HCT116 (cell line): ENCODE measurements at regions not wholly inside any gene's neighbourhood (a gene's known extent, or its start where the extent isn't known, plus 50 kb on each side); places are given as distances from the start of the nearest gene placed in this dataset.

Source experiments
- ATAC-seq: fragments of 200-7000 bp; cut with Tn5 transposase; 2 replicates; pipeline ENCODE4 v1.9.1; 2020; ENCODE audit warnings: mild to moderate bottlenecking, moderate library complexity
- BruUV-seq: library from RNA; stranded (reverse); fragments of 400-500 nt; replicated peaks from 2 replicates; lab custom pipeline; 2021; lab: Mats Ljungman, UMichigan
- CTCF ChIA-PET: fragments of 300-600 bp; sonication (Branson Sonifier 250); formaldehyde crosslinking; loops from one replicate; lab custom pipeline; 2021; ENCODE audit warnings: antibody characterized with exemption; lab: Charles Lee
- POLR2A ChIA-PET: fragments of 300-600, 350-600 bp; sonication (Branson Sonifier 250); formaldehyde crosslinking; loops from one replicate; lab custom pipeline; 2021; ENCODE audit warnings: antibody characterized with exemption; lab: Charles Lee
- RAD21 ChIA-PET, 2 experiments: fragments of 300-600 bp; sonication (Branson Sonifier 250); formaldehyde crosslinking; loops; one replicate each; lab custom pipeline; 2023; ENCODE audit warnings: low total read pairs in 2 of 2; ENCODE audit not compliant: uncharacterized antibody in 2 of 2, unreplicated experiment in 2 of 2, low non-redundant PET in 1 of 2; lab: Charles Lee
- DNase-seq: peaks from one replicate; pipeline ENCODE4 v3.0.0-alpha.2; 2010; ENCODE audit warnings: low read depth, low spot score
- H2AFZ ChIP-seq: fragments of 200-600 bp; shearing (Covaris generic), sonication (generic); 2 replicates; pipeline ENCODE4 v1.6.1; 2017; ENCODE audit warnings: low read depth, mixed run types, mixed read lengths, antibody characterized with exemption, low read length; ENCODE audit not compliant: poor library complexity, severe bottlenecking
- H3K27ac ChIP-seq: 2 replicates; pipeline ENCODE4 v1.5.1; 2012; ENCODE audit warnings: low read depth, low read length
- H3K27me3 ChIP-seq: fragments of 200-600 bp; sonication (generic); 2 replicates; pipeline ENCODE4 v1.6.1; 2016; ENCODE audit warnings: mixed run types, low read length, mixed read lengths; ENCODE audit not compliant: insufficient read depth
- H3K36me3 ChIP-seq, 2 experiments: fragments of 200-500 bp in 1 of 2; fragments of 200-600 bp in 1 of 2; sonication (Bioruptor generic) in 1 of 2; sonication (generic) in 1 of 2; 2 replicates each; pipeline versions ENCODE4 v1.5.1 to v1.6.1; 2014 to 2016; ENCODE audit warnings: low read length in 2 of 2, inconsistent platforms in 1 of 2, mixed read lengths in 1 of 2, mixed run types in 1 of 2; ENCODE audit not compliant: insufficient read depth in 2 of 2, control insufficient read depth in 1 of 2
- H3K4me1 ChIP-seq, 2 experiments: fragments of 200-600 bp in 1 of 2; sonication (generic) in 1 of 2; 2 replicates each; pipeline versions ENCODE4 v1.5.1 to v1.6.1; 2012 to 2017; ENCODE audit warnings: low read length in 2 of 2, inconsistent platforms in 1 of 2, mild to moderate bottlenecking in 1 of 2, mixed read lengths in 1 of 2, mixed run types in 1 of 2, moderate library complexity in 1 of 2; ENCODE audit not compliant: insufficient read depth in 2 of 2, control insufficient read depth in 1 of 2
- H3K4me2 ChIP-seq: fragments of 200-600 bp; sonication (generic); 2 replicates; pipeline ENCODE4 v1.6.1; 2017; ENCODE audit warnings: mixed run types, low read length, mixed read lengths
- H3K4me3 ChIP-seq, 2 experiments: fragments of 200-600 bp in 1 of 2; sonication (generic) in 1 of 2; replicated peaks in 1 of 2; 2 replicates each; pipeline ENCODE4 v1.5.1; 2011 to 2016; ENCODE audit warnings: low read length in 2 of 2, control low read depth in 1 of 2, low read depth in 1 of 2, mild to moderate bottlenecking in 1 of 2, mixed read lengths in 1 of 2, mixed run types in 1 of 2
- H3K79me2 ChIP-seq: fragments of 200-600 bp; sonication (generic); 2 replicates; pipeline ENCODE4 v1.6.1; 2017; ENCODE audit warnings: mild to moderate bottlenecking, mixed run types, low read length, moderate library complexity, mixed read lengths; ENCODE audit not compliant: insufficient read depth
- H3K9ac ChIP-seq: fragments of 200-600 bp; sonication (generic); 2 replicates; pipeline ENCODE4 v1.6.1; 2016; ENCODE audit warnings: low read length, mixed read lengths
- H3K9me2 ChIP-seq: fragments of 200-600 bp; sonication (generic), shearing (Covaris generic); 2 replicates; pipeline ENCODE4 v1.6.1; 2017; ENCODE audit warnings: mixed run types, mild to moderate bottlenecking, moderate library complexity; ENCODE audit not compliant: insufficient read depth
- H3K9me3 ChIP-seq, 2 experiments: fragments of 200-500 bp in 1 of 2; fragments of 200-600 bp in 1 of 2; sonication (Bioruptor generic) in 1 of 2; sonication (generic) in 1 of 2; 2 replicates each; pipeline ENCODE4 v1.6.1; 2014 to 2017; ENCODE audit warnings: low read length in 2 of 2, mixed read lengths in 2 of 2, inconsistent platforms in 1 of 2, low read depth in 1 of 2, mild to moderate bottlenecking in 1 of 2, mixed run types in 1 of 2, moderate library complexity in 1 of 2; ENCODE audit not compliant: control insufficient read depth in 1 of 2, insufficient read depth in 1 of 2
- H4K20me1 ChIP-seq: fragments of 200-600 bp; sonication (generic), shearing (Covaris generic); 2 replicates; pipeline ENCODE4 v1.6.1; 2017; ENCODE audit warnings: mixed run types, mild to moderate bottlenecking, moderate library complexity; ENCODE audit not compliant: insufficient read depth
- CBX3 ChIP-seq: IDR thresholded peaks from 2 replicates; pipeline ENCODE4 v1.6.1; 2012; ENCODE audit warnings: low read depth
- CEBPB ChIP-seq: IDR thresholded peaks from 2 replicates; pipeline ENCODE4 v1.6.1; 2012; ENCODE audit warnings: low read depth
- EZH2 ChIP-seq: fragments of 200-600 bp; sonication (generic); IDR thresholded peaks from 2 replicates; pipeline ENCODE4 v1.6.1; 2017; ENCODE audit warnings: antibody characterized with exemption, mixed run types
- FOSL1 ChIP-seq: IDR thresholded peaks from 2 replicates; pipeline ENCODE4 v1.6.1; 2012; ENCODE audit warnings: low read depth
- JUND ChIP-seq: IDR thresholded peaks from 2 replicates; pipeline ENCODE4 v1.6.1; 2012
- RAD21 ChIP-seq: IDR thresholded peaks from 2 replicates; pipeline ENCODE4 v1.6.1; 2012; ENCODE audit warnings: low read depth, mild to moderate bottlenecking
- SIN3A ChIP-seq: IDR thresholded peaks from 2 replicates; pipeline ENCODE4 v1.6.1; 2012; ENCODE audit warnings: low read depth
- SRF ChIP-seq: IDR thresholded peaks from 2 replicates; pipeline ENCODE4 v1.6.1; 2012; ENCODE audit warnings: low read depth
- intact Hi-C: fragments of 100-400 bp; cut with micrococcal nuclease; formaldehyde crosslinking; loops from 2 replicates; pipeline ENCODE4 v1.10.0; 2022
- TF ChIP-seq, protein P1 (sequence below), 3 experiments: fragments of 200-600 bp in 1 of 3; sonication (generic) in 1 of 3; IDR thresholded peaks in 2 of 3; conservative IDR thresholded peaks in 1 of 3; 2 replicates each; pipeline ENCODE4 v1.5.1; 2012 to 2017; ENCODE audit warnings: low read depth in 2 of 3, low read length in 2 of 3, antibody characterized with exemption in 1 of 3, borderline replicate concordance in 1 of 3, control low read depth in 1 of 3, mild to moderate bottlenecking in 1 of 3, mixed read lengths in 1 of 3, mixed run types in 1 of 3, moderate library complexity in 1 of 3; ENCODE audit not compliant: insufficient read depth in 1 of 3

DNA sequence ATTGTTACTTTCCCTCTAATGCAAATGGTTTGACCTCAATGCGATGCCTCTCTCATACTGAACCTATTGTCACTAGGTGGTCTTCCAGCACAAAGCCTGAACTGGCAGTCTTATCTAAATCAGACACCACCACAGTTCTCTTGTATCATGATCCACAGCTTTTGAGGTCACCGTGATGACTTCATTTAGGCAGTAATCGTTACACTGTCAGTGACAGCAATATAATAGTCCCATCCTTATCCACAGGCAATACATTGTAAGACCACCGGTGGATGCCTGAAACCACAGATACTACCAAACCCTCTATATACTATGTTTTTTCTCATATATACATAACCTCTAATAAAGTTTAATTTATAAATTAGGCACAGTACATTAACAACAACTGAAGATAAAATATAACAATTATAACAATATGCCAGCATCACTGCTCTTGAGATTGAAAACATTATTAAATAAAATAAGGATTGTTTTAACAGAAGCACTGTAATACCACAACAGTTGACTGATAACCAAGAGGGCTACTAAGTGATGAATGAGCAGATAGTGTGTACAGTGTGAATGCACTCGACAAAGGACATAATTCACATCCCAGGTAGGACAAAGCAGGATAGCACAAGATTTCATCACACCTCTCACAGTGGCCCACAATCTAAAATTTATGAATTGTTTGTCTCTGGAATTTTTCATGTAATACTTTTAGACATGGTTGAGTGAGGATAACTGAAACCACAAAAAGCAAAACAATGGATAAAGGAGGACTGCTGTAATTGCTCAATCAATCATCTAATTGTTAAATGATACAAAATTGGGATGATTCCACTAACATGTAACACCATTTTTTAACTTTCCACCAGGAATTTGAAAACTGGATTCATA is 419.4 kb downstream of the CENPC start (continued):
- TF ChIP-seq, protein P1, sequence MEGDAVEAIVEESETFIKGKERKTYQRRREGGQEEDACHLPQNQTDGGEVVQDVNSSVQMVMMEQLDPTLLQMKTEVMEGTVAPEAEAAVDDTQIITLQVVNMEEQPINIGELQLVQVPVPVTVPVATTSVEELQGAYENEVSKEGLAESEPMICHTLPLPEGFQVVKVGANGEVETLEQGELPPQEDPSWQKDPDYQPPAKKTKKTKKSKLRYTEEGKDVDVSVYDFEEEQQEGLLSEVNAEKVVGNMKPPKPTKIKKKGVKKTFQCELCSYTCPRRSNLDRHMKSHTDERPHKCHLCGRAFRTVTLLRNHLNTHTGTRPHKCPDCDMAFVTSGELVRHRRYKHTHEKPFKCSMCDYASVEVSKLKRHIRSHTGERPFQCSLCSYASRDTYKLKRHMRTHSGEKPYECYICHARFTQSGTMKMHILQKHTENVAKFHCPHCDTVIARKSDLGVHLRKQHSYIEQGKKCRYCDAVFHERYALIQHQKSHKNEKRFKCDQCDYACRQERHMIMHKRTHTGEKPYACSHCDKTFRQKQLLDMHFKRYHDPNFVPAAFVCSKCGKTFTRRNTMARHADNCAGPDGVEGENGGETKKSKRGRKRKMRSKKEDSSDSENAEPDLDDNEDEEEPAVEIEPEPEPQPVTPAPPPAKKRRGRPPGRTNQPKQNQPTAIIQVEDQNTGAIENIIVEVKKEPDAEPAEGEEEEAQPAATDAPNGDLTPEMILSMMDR (IDR thresholded peaks at IDR 0.05 in 2 of 3, conservative IDR thresholded peaks at IDR 0.05 in 1 of 3; ENCODE audit: borderline replicate concordance in 1 of 3, insufficient read depth in 1 of 3, low read depth in 2 of 3, low read length in 2 of 3) = no peak
- TF ChIP-seq CEBPB (no peak), FOSL1 (no peak), CBX3 (no peak)

DNA sequence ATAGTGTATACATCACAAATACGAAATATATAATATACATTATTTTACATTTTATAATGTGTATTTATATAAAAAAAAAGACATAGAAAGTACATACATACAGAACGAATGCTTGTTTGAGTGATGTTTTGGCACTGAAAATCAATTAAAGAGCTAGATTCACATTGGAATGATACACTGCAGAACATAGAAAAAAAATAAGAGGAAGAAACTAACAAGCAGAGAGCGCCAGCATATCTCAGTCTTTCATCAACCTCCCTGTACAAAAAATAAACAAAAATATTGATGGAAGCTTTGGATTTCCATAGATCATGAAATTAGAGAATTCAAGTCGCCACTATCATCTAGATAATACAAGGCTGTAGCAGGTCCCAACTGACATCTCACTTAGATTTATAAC is 420.6 kb downstream of the CENPC start:
- intact Hi-C loops = no loop called here
- CTCF ChIA-PET = no interaction called here

More for the DNA sequence above, 420.6 kb downstream of the CENPC start:
- ChIA-PET POLR2A (no interaction called here), RAD21 (no interaction called here)
- Histone ChIP-seq H3K27ac (no peak overlapping the region), H3K79me2 (no peaks in the 10 kb centered on the region), H3K4me1 (no peaks in the 10 kb centered on the region), H3K36me3 (no peaks in the 10 kb centered on the region), H3K9me3 (peaks cover 3 to 10% of the 10 kb centered on the region in 2 experiments; a peak in 2 of 4 replicates), H3K9me2 (no peaks in the 10 kb centered on the region), H4K20me1 (no peaks in the 10 kb centered on the region), H2AFZ (no peak overlapping the region), H3K9ac (no peak overlapping the region), H3K27me3 (no peaks in the 10 kb centered on the region), H3K4me2 (no peak overlapping the region), H3K4me3 (no peak overlapping the region)
- ATAC-seq = no peak
- BruUV-seq = no TSS peak
- no peak for DNase-seq
- TF ChIP-seq SRF (no peak), RAD21 (no peak), JUND (no peak), CEBPB (no peak), EZH2 (no peak), SIN3A (no peak), CBX3 (no peak)
- TF ChIP-seq, protein P1 (IDR thresholded peaks at IDR 0.05 in 2 of 3, conservative IDR thresholded peaks at IDR 0.05 in 1 of 3; ENCODE audit: borderline replicate concordance in 1 of 3, insufficient read depth in 1 of 3, low read depth in 2 of 3, low read length in 2 of 3) = no peak
